ENCODE measurements at regions not wholly inside any gene's neighbourhood (a gene's known extent, or its start where the extent isn't known, plus 50 kb on each side); places are given as distances from the start of the nearest gene placed in this dataset.
A peak's percentile ranks its signal among the peaks of the same experiment; 100 is the strongest.
"Not testable (repeated sequence)": the region's sequence is repeated elsewhere in the genome, so short reads cannot be mapped to it uniquely, and the experiment has no call there.

- H3K27ac ChIP-seq (ENCODE audit: low read length); H3K36me3 ChIP-seq (ENCODE audit: insufficient read depth, low read length); H3K27me3 ChIP-seq (ENCODE audit: insufficient read depth, low read depth, low read length); H3K9me3 ChIP-seq (ENCODE audit: low read length); H4K20me1 ChIP-seq (ENCODE audit: insufficient read depth); H3K9me2 ChIP-seq (ENCODE audit: insufficient read depth, low read length); H2AFZ ChIP-seq (ENCODE audit: low read depth, low read length); H3K4me2 ChIP-seq (ENCODE audit: low read length); H3F3A ChIP-seq (ENCODE audit: insufficient read depth, low read length, poor library complexity, severe bottlenecking); H3K79me2 ChIP-seq (replicated peaks; ENCODE audit: insufficient read depth, low read length): not testable (repeated sequence)
- Histone ChIP-seq H3K9ac (ENCODE audit: low read length) (peak overlapping the region; percentile 55), H3K4me3 (ENCODE audit: low read length) (peak overlapping the region; percentile 59)
- TF ChIP-seq, protein P1, sequence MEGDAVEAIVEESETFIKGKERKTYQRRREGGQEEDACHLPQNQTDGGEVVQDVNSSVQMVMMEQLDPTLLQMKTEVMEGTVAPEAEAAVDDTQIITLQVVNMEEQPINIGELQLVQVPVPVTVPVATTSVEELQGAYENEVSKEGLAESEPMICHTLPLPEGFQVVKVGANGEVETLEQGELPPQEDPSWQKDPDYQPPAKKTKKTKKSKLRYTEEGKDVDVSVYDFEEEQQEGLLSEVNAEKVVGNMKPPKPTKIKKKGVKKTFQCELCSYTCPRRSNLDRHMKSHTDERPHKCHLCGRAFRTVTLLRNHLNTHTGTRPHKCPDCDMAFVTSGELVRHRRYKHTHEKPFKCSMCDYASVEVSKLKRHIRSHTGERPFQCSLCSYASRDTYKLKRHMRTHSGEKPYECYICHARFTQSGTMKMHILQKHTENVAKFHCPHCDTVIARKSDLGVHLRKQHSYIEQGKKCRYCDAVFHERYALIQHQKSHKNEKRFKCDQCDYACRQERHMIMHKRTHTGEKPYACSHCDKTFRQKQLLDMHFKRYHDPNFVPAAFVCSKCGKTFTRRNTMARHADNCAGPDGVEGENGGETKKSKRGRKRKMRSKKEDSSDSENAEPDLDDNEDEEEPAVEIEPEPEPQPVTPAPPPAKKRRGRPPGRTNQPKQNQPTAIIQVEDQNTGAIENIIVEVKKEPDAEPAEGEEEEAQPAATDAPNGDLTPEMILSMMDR (IDR thresholded peaks at IDR 0.05; ENCODE audit: poor library complexity, severe bottlenecking) = peak; percentile 41
Measured at GRCh38 chr15:77910030-77910911, 167.2 kb downstream of the TBC1D2B start.

- no peak overlapping the region for H3K4me2 ChIP-seq (ENCODE audit: low read length)
- H3K79me2 ChIP-seq (replicated peaks; ENCODE audit: insufficient read depth, low read length) = no peaks in the 10 kb centered on the region
- H2AFZ ChIP-seq (ENCODE audit: low read depth, low read length) = no peak overlapping the region
- no peak overlapping the region for H3K27ac ChIP-seq (ENCODE audit: low read length)
- no peaks in the 10 kb centered on the region for H3K9me2 ChIP-seq (ENCODE audit: insufficient read depth, low read length)
- H3F3A ChIP-seq (ENCODE audit: insufficient read depth, low read length, poor library complexity, severe bottlenecking) = no peaks in the 10 kb centered on the region
- no peaks in the 10 kb centered on the region for H3K27me3 ChIP-seq (ENCODE audit: insufficient read depth, low read depth, low read length)
- H3K9me3 ChIP-seq (ENCODE audit: low read length) = no peaks in the 10 kb centered on the region
- no peak overlapping the region for H3K9ac ChIP-seq (ENCODE audit: low read length)
- no peaks in the 10 kb centered on the region for H4K20me1 ChIP-seq (ENCODE audit: insufficient read depth)
- H3K4me3 ChIP-seq (ENCODE audit: low read length) = no peak overlapping the region
- H3K36me3 ChIP-seq (ENCODE audit: insufficient read depth, low read length) = no peaks in the 10 kb centered on the region
- TF ChIP-seq MXI1 (conservative IDR thresholded peaks at IDR 0.05; ENCODE audit: poor library complexity, severe bottlenecking) (no peak), SMC3 (conservative IDR thresholded peaks at IDR 0.05; ENCODE audit: poor library complexity) (no peak), RAD21 (conservative IDR thresholded peaks at IDR 0.05) (no peak), POLR2AphosphoS5 (IDR thresholded peaks at IDR 0.05) (no peak), TAF1 (IDR thresholded peaks at IDR 0.05; ENCODE audit: low read depth) (no peak), EP300 (conservative IDR thresholded peaks at IDR 0.05; ENCODE audit: poor library complexity, severe bottlenecking) (no peak), EZH2 (IDR thresholded peaks at IDR 0.05; ENCODE audit: borderline replicate concordance, insufficient read depth, low read length, poor library complexity, severe bottlenecking) (no peak)
- TF ChIP-seq, protein P2, sequence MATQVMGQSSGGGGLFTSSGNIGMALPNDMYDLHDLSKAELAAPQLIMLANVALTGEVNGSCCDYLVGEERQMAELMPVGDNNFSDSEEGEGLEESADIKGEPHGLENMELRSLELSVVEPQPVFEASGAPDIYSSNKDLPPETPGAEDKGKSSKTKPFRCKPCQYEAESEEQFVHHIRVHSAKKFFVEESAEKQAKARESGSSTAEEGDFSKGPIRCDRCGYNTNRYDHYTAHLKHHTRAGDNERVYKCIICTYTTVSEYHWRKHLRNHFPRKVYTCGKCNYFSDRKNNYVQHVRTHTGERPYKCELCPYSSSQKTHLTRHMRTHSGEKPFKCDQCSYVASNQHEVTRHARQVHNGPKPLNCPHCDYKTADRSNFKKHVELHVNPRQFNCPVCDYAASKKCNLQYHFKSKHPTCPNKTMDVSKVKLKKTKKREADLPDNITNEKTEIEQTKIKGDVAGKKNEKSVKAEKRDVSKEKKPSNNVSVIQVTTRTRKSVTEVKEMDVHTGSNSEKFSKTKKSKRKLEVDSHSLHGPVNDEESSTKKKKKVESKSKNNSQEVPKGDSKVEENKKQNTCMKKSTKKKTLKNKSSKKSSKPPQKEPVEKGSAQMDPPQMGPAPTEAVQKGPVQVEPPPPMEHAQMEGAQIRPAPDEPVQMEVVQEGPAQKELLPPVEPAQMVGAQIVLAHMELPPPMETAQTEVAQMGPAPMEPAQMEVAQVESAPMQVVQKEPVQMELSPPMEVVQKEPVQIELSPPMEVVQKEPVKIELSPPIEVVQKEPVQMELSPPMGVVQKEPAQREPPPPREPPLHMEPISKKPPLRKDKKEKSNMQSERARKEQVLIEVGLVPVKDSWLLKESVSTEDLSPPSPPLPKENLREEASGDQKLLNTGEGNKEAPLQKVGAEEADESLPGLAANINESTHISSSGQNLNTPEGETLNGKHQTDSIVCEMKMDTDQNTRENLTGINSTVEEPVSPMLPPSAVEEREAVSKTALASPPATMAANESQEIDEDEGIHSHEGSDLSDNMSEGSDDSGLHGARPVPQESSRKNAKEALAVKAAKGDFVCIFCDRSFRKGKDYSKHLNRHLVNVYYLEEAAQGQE (IDR thresholded peaks at IDR 0.05; ENCODE audit: borderline replicate concordance) = no peak
- TF ChIP-seq, protein P1 (IDR thresholded peaks at IDR 0.05; ENCODE audit: poor library complexity, severe bottlenecking) = no peak
Measured at GRCh38 chr15:77909182-77909940, 168.2 kb downstream of the TBC1D2B start.

DNA sequence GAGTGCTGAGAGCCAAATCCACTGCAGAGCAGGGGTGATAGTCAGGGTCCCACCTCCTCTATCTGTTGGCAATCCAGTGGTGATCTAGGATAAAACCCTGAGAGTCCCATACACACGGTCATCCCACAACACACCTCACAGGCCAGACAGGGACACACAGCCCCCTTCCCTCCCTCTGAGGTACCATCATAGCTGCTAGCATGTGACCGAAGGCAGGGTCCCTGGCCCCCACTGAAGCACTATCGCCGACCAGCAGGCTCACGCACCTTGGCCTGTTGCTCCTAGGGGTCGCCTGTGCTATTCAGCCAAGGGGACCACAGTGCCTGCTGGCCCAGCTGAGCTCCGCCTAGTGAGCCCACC, 168.8 kb downstream of the TBC1D2B start:
- H3K27me3 ChIP-seq (ENCODE audit: insufficient read depth, low read depth, low read length); H3K4me2 ChIP-seq (ENCODE audit: low read length); H3F3A ChIP-seq (ENCODE audit: insufficient read depth, low read length, poor library complexity, severe bottlenecking); H3K9me3 ChIP-seq (ENCODE audit: low read length); H2AFZ ChIP-seq (ENCODE audit: low read depth, low read length); H3K9me2 ChIP-seq (ENCODE audit: insufficient read depth, low read length); H3K79me2 ChIP-seq (replicated peaks; ENCODE audit: insufficient read depth, low read length); H3K9ac ChIP-seq (ENCODE audit: low read length); H3K27ac ChIP-seq (ENCODE audit: low read length); H3K36me3 ChIP-seq (ENCODE audit: insufficient read depth, low read length); H3K4me3 ChIP-seq (ENCODE audit: low read length); H4K20me1 ChIP-seq (ENCODE audit: insufficient read depth): not testable (repeated sequence)

Data from neural cell (in vitro differentiated cells).